GM12878 (cell line): ENCODE measurements at regions not wholly inside any gene's neighbourhood (a gene's known extent, or its start where the extent isn't known, plus 50 kb on each side); places are given as distances from the start of the nearest gene placed in this dataset.

ENCODE experiments used
- ATAC-seq: fragments of 200-7000 bp; cut with Tn5 transposase; 3 replicates; pipeline ENCODE4 v1.9.1; 2020; ENCODE audit warnings: mild to moderate bottlenecking, moderate library complexity
- BruUV-seq: library from RNA; stranded (reverse); fragments of 400-500 nt; replicated peaks from 2 replicates; lab custom pipeline; 2021; lab: Mats Ljungman, UMichigan
- CTCF ChIA-PET: fragments of 300-600 bp; sonication (Branson Sonifier 250); formaldehyde crosslinking; extraction: SDS; loops from one replicate; lab custom pipeline; 2021; ENCODE audit warnings: inconsistent platforms; lab: Yijun Ruan, JAX
- POLR2A ChIA-PET: fragments of 350-600 bp; formaldehyde crosslinking; extraction: SDS; loops from one replicate; lab custom pipeline; 2021; ENCODE audit warnings: inconsistent platforms; lab: Charles Lee
- RAD21 ChIA-PET: fragments of 300-600 bp; sonication (Branson Sonifier 250); formaldehyde crosslinking; loops from one replicate; lab custom pipeline; 2023; ENCODE audit warnings: antibody characterized with exemption; ENCODE audit not compliant: unreplicated experiment; lab: Charles Lee
- SMC1A ChIA-PET: fragments of 300-600 bp; sonication (Branson Sonifier 250); formaldehyde crosslinking; loops from one replicate; lab custom pipeline; 2023; ENCODE audit not compliant: unreplicated experiment, uncharacterized antibody; lab: Charles Lee
- DNase-seq: peaks from one replicate; pipeline ENCODE4 v3.0.0-alpha.2; 2011; ENCODE audit warnings: low read depth, low spot score
- FAIRE-seq: peaks from 3 replicates; lab custom pipeline; 2011; peaks lifted over from hg19 to GRCh38; lab: Jason Lieb, UNC
- H2AFZ ChIP-seq: 2 replicates; pipeline ENCODE4 v1.6.0; 2011; ENCODE audit warnings: low read depth, low read length, control low read depth; ENCODE audit not compliant: control insufficient read depth
- H3K27ac ChIP-seq: 2 replicates; pipeline ENCODE4 v1.5.1; 2011; ENCODE audit warnings: control low read depth; ENCODE audit not compliant: control insufficient read depth, insufficient read depth
- H3K27me3 ChIP-seq, 2 experiments: replicated peaks in 1 of 2; 2 replicates each; pipeline versions ENCODE4 v1.6.0 to v1.6.1; 2011; ENCODE audit warnings: low read length in 1 of 2; ENCODE audit not compliant: control insufficient read depth in 2 of 2, insufficient read depth in 2 of 2
- H3K36me3 ChIP-seq, 2 experiments: 2 replicates each; pipeline ENCODE4 v1.5.1; 2011; ENCODE audit warnings: low read length in 1 of 2; ENCODE audit not compliant: control insufficient read depth in 2 of 2, insufficient read depth in 2 of 2
- H3K4me1 ChIP-seq: 2 replicates; pipeline ENCODE4 v1.6.1; 2011; ENCODE audit warnings: mild to moderate bottlenecking, low read length, moderate library complexity, mixed read lengths; ENCODE audit not compliant: control insufficient read depth, insufficient read depth
- H3K4me2 ChIP-seq: 2 replicates; pipeline ENCODE4 v1.6.0; 2011; ENCODE audit warnings: control low read depth; ENCODE audit not compliant: control insufficient read depth, insufficient read depth
- H3K4me3 ChIP-seq: fragments of 200-600 bp; sonication (generic); 2 replicates; pipeline ENCODE4 v1.5.1; 2016
- H3K79me2 ChIP-seq: 2 replicates; pipeline ENCODE4 v1.6.0; 2011; ENCODE audit warnings: low read length; ENCODE audit not compliant: control insufficient read depth, insufficient read depth
- H3K9ac ChIP-seq: 2 replicates; pipeline ENCODE4 v1.8.0; 2011; ENCODE audit warnings: low read length, control low read depth, mixed read lengths; ENCODE audit not compliant: control insufficient read depth, insufficient read depth
- H3K9me3 ChIP-seq: replicated peaks from 3 replicates; pipeline ENCODE4 v1.5.1; 2011; ENCODE audit warnings: mild to moderate bottlenecking, low read length; ENCODE audit not compliant: control insufficient read depth, insufficient read depth
- H4K20me1 ChIP-seq: 2 replicates; pipeline ENCODE4 v1.6.0; 2011; ENCODE audit not compliant: control insufficient read depth, insufficient read depth
- BCL11A ChIP-seq: IDR thresholded peaks from 2 replicates; pipeline ENCODE4 v1.6.1; 2011; ENCODE audit warnings: low read depth, low read length
- BHLHE40 ChIP-seq, 2 experiments: fragments of 450-650 bp in 1 of 2; IDR thresholded peaks; 2 replicates each; pipeline ENCODE4 v1.6.1; 2011 to 2017; ENCODE audit warnings: low read depth in 2 of 2, borderline replicate concordance in 1 of 2, improper control_type of control experiment in 1 of 2, low read length in 1 of 2, mild to moderate bottlenecking in 1 of 2
- EP300 ChIP-seq, 2 experiments: fragments of 150-350 bp in 1 of 2; IDR thresholded peaks; 2 replicates each; pipeline ENCODE4 v1.6.1; 2011 to 2012; ENCODE audit warnings: low read depth in 2 of 2, low read length in 2 of 2, borderline replicate concordance in 1 of 2, improper control_type of control experiment in 1 of 2, inconsistent platforms in 1 of 2; ENCODE audit not compliant: control insufficient read depth in 1 of 2
- ETV6 ChIP-seq, 2 experiments: fragments of 450-650 bp in 1 of 2; IDR thresholded peaks in 1 of 2; conservative IDR thresholded peaks in 1 of 2; 2 replicates each; pipeline ENCODE4 v1.6.1; 2014; ENCODE audit warnings: antibody characterized with exemption in 1 of 2, borderline replicate concordance in 1 of 2, low read depth in 1 of 2, mild to moderate bottlenecking in 1 of 2, moderate library complexity in 1 of 2
- MTA3 ChIP-seq: IDR thresholded peaks from 2 replicates; pipeline ENCODE4 v1.6.1; 2012; ENCODE audit warnings: low read length, inconsistent platforms, borderline replicate concordance
- PBX3 ChIP-seq: IDR thresholded peaks from 2 replicates; pipeline ENCODE4 v1.6.1; 2011; ENCODE audit warnings: mild to moderate bottlenecking, low read depth, low read length, moderate library complexity; ENCODE audit not compliant: insufficient replicate concordance
- POLR2AphosphoS2 ChIP-seq: IDR thresholded peaks from 2 replicates; pipeline ENCODE4 v1.6.1; 2011; ENCODE audit warnings: low read depth, mild to moderate bottlenecking, low read length, improper control_type of control experiment, moderate library complexity
- PRDM15 ChIP-seq: fragments of 450-650 bp; formaldehyde crosslinking; IDR thresholded peaks from 2 replicates; pipeline ENCODE4 v1.4.0; 2020; ENCODE audit warnings: mild to moderate bottlenecking, moderate library complexity
- SREBF2 ChIP-seq: IDR thresholded peaks from 2 replicates; pipeline ENCODE4 v1.6.1; 2012; ENCODE audit warnings: mild to moderate bottlenecking, low read length
- SUPT20H ChIP-seq: IDR thresholded peaks from 2 replicates; pipeline ENCODE4 v1.6.1; 2011; ENCODE audit warnings: low read depth, mild to moderate bottlenecking, low read length, moderate library complexity, borderline replicate concordance; ENCODE audit not compliant: control insufficient read depth
- TAF1 ChIP-seq: IDR thresholded peaks from 2 replicates; pipeline ENCODE4 v1.6.1; 2011; ENCODE audit warnings: mild to moderate bottlenecking, low read depth, low read length, borderline replicate concordance
- ZBTB4 ChIP-seq: fragments of 450-650 bp; formaldehyde crosslinking; IDR thresholded peaks from 2 replicates; pipeline ENCODE4 v1.4.0; 2022; ENCODE audit warnings: mild to moderate bottlenecking, moderate library complexity
- WGBS: methylation state at CpG from one replicate; pipeline ENCODE4 v1.1.6; 2016; ENCODE audit warnings: low lambda C conversion rate; ENCODE audit not compliant: insufficient replicate concordance, insufficient coverage; ENCODE audit errors: missing lambda C conversion rate; 5-methylcytosine and 5-hydroxymethylcytosine counted together
- in situ Hi-C: fragments of 300-500 bp; cut with MboI; formaldehyde crosslinking; loops from 9 replicates; pipeline ENCODE4 v1.14.3; 2018; ENCODE audit warnings: mixed read lengths
- intact Hi-C: fragments of 100-400 bp; cut with micrococcal nuclease; formaldehyde crosslinking; loops from one replicate; pipeline ENCODE4 v1.14.2; 2022; ENCODE audit not compliant: unreplicated experiment

GRCh38 chr1:41293779-41294178 lies 51.7 kb upstream of the SCMH1 start:
- Histone ChIP-seq H3K4me3 (no peak overlapping the region), H3K9me3 (no peaks in the 10 kb centered on the region), H2AFZ (no peak overlapping the region), H3K27me3 (peaks cover 1 to 3% of the 10 kb centered on the region in 2 experiments; a peak in 2 of 4 replicates), H3K4me2 (no peak overlapping the region), H3K27ac (no peak overlapping the region), H3K4me1 (no peaks in the 10 kb centered on the region), H3K36me3 (no peaks in the 10 kb centered on the region), H3K9ac (no peak overlapping the region), H3K79me2 (no peaks in the 10 kb centered on the region), H4K20me1 (no peaks in the 10 kb centered on the region)
- ChIA-PET POLR2A (no interaction called here), RAD21 (no interaction called here), SMC1A (interaction anchor here (1.5 kb wide), 1 partner anchor 9 kb away, joined by 3 read pairs; no protein-coding TSS in a partner anchor), CTCF (interaction anchor here (1.6 to 5.6 kb wide), 2 partner anchors 10 to 124 kb away, joined by 4 to 32 read pairs; no protein-coding TSS in a partner anchor)
- 15% methylated on average over 2 of the region's 2 CpGs for WGBS
- intact Hi-C loops: no loop called here
- BruUV-seq: no TSS peak
- ATAC-seq (no peak), FAIRE-seq (no peak), DNase-seq (no peak)
- in situ Hi-C loops: no loop called here
- TF ChIP-seq ZBTB4 (CRISPR knock-in tag): no peak
- TF ChIP-seq SREBF2: no peak
- no peak for TF ChIP-seq MTA3
- no peak for TF ChIP-seq SUPT20H
- no peak for TF ChIP-seq BCL11A
- no peak for TF ChIP-seq POLR2AphosphoS2
- no peak for TF ChIP-seq EP300 (IDR thresholded peaks at IDR 0.05; ENCODE audit: borderline replicate concordance in 1 of 2, control insufficient read depth in 1 of 2, low read depth in 2 of 2, low read length in 2 of 2)
- no peak for TF ChIP-seq ETV6 (conservative IDR thresholded peaks at IDR 0.05 in 1 of 2, IDR thresholded peaks at IDR 0.05 in 1 of 2; ENCODE audit: borderline replicate concordance in 1 of 2, low read depth in 1 of 2)
- no peak for TF ChIP-seq TAF1
- no peak for TF ChIP-seq PBX3
- TF ChIP-seq PRDM15: no peak
- TF ChIP-seq BHLHE40 (IDR thresholded peaks at IDR 0.05; ENCODE audit: borderline replicate concordance in 1 of 2, low read depth in 2 of 2, low read length in 1 of 2): no peak
